NB4 (cell line): ENCODE measurements at regions not wholly inside any gene's neighbourhood (a gene's known extent, or its start where the extent isn't known, plus 50 kb on each side); places are given as distances from the start of the nearest gene placed in this dataset.

ENCODE experiments used
- DNase-seq: peaks from one replicate; pipeline ENCODE4 v3.0.0; 2010; ENCODE audit warnings: low read depth
- H3K4me3 ChIP-seq: one replicate; pipeline ENCODE4 v1.5.1; 2011; ENCODE audit warnings: mild to moderate bottlenecking, low read depth, low read length, moderate library complexity
- CTCF ChIP-seq: IDR thresholded peaks from one replicate; pipeline ENCODE4 v1.5.1; 2012; ENCODE audit warnings: low read depth, low read length
- MAX ChIP-seq: IDR thresholded peaks from 2 replicates; pipeline ENCODE4 v1.6.1; 2011; ENCODE audit warnings: low read depth, low read length
- MYC ChIP-seq: IDR thresholded peaks from 2 replicates; pipeline ENCODE4 v1.6.1; 2011; ENCODE audit warnings: low read depth, low read length
- POLR2A ChIP-seq: IDR thresholded peaks from 2 replicates; pipeline ENCODE4 v1.6.1; 2011; ENCODE audit warnings: mild to moderate bottlenecking; ENCODE audit not compliant: insufficient read length; ENCODE audit errors: extremely low read depth

- no peak for DNase-seq
- H3K4me3 ChIP-seq, result no peak overlapping the region
- TF ChIP-seq MYC, result no peak
- no peak for TF ChIP-seq POLR2A
- no peak for TF ChIP-seq MAX
- no peak for TF ChIP-seq CTCF
Measured at GRCh38 chr3:59423707-59424106, 373.9 kb upstream of the CFAP20DC start.

GRCh38 chr3:59422312-59422711 lies 372.5 kb upstream of the CFAP20DC start:
- DNase-seq, result peak; percentile 12

GRCh38 chr3:59418836-59419235 lies 369.0 kb upstream of the CFAP20DC start:
- TF ChIP-seq CTCF, result no peak
- no peak for TF ChIP-seq MYC
- TF ChIP-seq POLR2A, result no peak
- no peak for TF ChIP-seq MAX
- DNase-seq, result no peak
- H3K4me3 ChIP-seq, result no peak overlapping the region

More at GRCh38 chr3:59422312-59422711, 372.5 kb upstream of the CFAP20DC start:
- TF ChIP-seq POLR2A, result no peak
- TF ChIP-seq MYC, result no peak
- H3K4me3 ChIP-seq, result no peak overlapping the region

GRCh38 chr3:59412516-59412915 lies 362.7 kb upstream of the CFAP20DC start:
- no peak overlapping the region for H3K4me3 ChIP-seq
- DNase-seq, result no peak
- TF ChIP-seq MAX, result no peak
- TF ChIP-seq CTCF, result no peak
- no peak for TF ChIP-seq MYC
- no peak for TF ChIP-seq POLR2A

GRCh38 chr3:59411694-59412093 lies 361.9 kb upstream of the CFAP20DC start:
- H3K4me3 ChIP-seq, result no peak overlapping the region
- TF ChIP-seq POLR2A (no peak), MAX (no peak), CTCF (no peak), MYC (no peak)
- DNase-seq, result no peak

- no peak overlapping the region for H3K4me3 ChIP-seq
- DNase-seq, result no peak
- TF ChIP-seq MYC, result no peak
- TF ChIP-seq POLR2A, result no peak
- TF ChIP-seq MAX, result no peak
- no peak for TF ChIP-seq CTCF
Measured at GRCh38 chr3:59411186-59411585, 361.4 kb upstream of the CFAP20DC start.
